NCI-H774 (cell line): ENCODE measurements at regions not wholly inside any gene's neighbourhood (a gene's known extent, or its start where the extent isn't known, plus 50 kb on each side); places are given as distances from the start of the nearest gene placed in this dataset.
"Not testable (repeated sequence)": the region's sequence is repeated elsewhere in the genome, so short reads cannot be mapped to it uniquely, and the experiment has no call there.

ENCODE experiments used
- DNase-seq: peaks from one replicate; lab custom pipeline; 2025; lab: John Stamatoyannopoulos, UW

DNA sequence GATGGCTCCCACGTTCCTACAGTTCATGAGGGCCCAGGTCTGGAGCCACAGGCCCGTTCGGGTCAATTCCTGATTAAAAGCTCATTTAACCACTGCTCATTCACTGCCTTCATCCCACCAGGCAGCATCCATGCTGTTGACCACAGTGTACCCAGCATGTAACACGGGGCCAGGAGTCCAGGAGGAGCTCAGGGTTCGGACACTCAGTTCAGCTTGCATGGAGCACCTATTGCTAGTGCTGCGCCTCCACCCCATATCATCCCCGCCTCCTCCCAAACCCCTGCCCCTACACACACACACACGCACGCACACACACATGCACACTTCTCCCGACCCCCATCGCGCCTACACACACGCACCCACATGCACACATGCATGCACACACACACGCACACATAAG lies 72.9 kb upstream of the SNTG2 start:
- no peak for DNase-seq

DNA sequence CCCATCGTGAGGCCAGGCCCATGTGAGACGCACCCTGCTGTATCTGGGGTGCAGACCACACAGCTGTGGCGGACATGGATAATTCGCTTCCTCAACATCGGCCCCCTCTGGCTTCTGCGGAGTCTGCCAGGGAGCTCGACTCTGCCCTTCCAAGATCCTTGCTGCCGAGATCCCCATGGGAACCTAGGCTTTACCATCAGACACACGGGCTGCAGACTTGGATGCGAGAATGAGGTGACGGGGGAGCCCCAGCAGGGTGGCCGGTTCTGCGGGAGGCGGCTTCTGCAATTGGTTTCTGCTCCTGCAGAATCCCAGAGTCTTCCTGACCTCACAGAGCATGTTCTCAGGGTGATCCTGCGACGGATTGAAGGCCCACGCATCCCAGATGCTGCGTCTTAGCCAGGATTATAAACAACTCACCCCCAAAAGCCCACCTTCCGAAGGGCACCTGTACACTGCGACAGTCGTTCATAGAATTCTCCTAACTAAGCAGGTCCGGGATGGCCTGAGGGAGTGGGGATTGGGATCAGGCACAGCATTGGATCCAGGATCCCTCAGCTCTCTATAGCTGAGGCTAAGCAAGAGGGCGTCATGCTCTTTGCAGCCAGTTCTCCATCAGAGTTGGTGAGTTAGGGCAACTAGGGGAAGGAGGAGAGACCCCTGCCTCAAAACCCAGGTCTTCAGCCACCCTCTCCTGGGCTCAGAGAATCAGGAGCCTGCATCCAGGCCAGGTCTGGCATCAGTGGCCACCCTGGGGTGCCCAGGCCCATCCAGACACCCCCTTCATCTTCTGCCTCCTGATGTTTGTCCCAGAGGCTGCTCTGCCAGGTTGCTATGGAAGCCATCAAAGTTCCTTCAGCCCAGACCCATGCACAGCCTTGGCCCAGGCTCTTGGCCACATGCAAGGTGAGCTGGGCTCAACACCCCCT lies 74.7 kb upstream of the SNTG2 start:
- DNase-seq: no peak

DNA sequence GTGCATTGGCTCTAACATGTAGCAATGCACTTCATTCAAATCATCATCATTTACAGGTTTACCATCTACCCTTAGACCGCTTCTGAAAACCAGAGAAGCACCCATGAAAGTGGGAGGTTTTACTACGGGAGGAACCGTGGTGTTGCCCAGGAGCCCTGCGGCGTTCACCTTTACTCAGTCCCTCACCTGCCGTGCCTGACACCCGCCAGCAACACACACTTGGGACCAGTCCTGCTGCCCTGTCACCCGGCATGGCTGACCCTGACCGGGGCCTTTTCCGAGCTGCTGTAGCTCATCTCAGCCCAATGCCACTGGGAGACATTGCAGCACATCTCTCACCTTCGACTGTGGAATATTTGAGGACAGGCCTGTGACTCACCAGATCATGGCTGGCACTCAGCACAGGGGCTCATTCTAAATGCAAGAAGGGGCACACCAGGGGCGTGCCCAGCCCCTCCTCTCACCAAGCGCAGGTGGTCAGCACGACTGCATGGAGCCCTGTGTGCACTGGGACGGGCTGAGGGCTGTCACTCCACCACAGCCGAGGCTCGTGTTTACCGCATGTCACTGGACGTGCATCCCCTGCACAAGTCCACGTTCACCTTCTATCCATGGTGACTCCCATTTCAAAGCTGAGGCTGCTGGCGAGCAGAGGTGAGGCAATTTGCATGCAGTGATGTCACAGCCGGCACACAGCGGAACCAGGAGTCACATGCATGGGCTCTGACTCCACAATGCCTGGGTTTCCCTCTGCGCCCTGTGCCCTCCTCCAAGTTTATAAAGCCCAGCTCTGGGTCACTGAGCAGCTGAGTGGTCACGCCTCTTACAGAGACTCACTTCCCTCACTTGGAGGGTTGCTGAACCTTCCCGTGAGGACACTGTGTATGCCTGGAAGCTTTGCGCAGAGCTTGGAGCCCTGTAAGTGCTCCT lies 76.7 kb upstream of the SNTG2 start:
- DNase-seq: no peak

GRCh38 chr2:873027-873426 lies 77.6 kb upstream of the SNTG2 start:
- DNase-seq: no peak

DNA sequence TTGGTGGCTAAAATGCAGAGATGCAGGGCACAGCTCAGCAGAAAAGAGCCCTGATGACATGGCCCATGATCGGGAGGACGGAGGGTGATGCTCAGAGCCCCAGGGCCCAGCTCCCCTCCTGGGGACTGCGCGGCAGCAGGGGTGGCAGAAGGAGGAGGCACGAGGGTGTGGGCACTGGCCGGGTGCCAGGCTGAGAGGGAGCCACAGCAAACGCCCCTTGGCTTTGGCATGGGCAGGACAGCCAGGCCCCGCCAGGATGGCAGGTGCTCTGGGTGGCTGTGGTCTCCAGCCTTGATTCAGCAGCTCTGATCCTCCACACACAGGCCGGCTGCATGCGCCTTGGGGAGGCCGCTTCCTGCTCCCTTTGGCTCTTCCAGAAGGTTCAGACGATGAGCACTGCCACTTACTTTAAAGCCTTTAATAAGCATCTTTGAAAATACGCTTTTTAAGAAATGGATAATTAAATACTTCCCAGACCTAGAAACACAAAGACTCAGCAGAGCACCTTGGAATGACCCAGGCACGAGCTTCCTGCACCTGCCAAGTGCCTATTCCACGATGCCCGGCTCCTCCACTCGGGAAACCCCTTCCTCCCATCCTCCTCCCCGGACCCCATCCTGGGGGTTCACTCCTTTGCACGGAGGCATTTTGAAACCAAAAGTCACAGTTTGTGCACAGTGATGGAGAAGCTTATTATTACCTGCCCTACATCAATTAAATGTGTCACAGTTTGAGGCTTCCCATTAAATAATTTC lies 78.5 kb upstream of the SNTG2 start:
- DNase-seq: no peak

DNA sequence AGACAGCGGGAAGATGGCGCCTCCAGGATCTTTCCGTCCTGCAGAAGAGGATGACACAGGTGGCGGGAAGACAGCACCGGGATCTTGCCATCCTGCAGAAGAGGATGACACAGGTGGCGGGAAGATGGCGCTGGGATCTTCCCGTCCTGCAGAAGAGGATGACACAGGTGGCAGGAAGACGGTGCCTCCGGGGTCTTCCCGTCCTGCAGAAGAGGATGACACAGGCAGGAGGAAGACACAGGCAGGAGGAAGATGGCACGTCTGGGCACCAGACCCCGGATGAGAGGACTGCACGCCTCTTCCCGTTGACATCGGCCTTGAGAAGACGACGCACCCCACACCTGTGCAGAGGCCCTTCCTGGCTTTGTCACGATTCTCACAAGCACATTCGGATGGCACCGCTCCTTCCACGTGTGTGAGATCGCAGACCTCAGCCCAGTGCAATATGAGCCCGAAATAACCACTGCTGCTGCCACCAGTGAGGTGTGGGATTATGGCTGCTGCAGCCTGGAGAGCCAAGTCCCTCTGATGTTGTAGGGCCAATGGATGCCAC lies 79.4 kb upstream of the SNTG2 start:
- no peak for DNase-seq

GRCh38 chr2:870426-870825 lies 80.2 kb upstream of the SNTG2 start:
- no peak for DNase-seq

DNA sequence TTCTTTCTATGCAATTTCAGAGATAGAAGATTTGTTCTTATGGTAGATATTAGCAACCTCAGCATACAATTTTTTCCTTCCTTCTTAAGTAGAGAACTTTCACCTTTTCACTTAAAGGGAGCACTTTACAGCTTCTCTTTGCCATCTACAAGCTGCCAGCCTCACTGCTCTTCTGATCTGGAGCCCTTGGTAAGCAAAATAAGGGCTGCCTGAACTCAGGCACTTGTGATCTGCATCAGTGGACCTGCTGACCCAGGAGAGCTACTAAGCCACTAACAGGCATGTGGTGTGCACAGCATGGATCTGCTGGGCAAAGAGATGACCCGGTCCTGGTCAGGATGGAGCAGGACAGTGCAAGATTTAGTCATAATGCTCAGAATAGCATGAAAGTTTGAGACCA lies 80.8 kb upstream of the SNTG2 start:
- no peak for DNase-seq

DNA sequence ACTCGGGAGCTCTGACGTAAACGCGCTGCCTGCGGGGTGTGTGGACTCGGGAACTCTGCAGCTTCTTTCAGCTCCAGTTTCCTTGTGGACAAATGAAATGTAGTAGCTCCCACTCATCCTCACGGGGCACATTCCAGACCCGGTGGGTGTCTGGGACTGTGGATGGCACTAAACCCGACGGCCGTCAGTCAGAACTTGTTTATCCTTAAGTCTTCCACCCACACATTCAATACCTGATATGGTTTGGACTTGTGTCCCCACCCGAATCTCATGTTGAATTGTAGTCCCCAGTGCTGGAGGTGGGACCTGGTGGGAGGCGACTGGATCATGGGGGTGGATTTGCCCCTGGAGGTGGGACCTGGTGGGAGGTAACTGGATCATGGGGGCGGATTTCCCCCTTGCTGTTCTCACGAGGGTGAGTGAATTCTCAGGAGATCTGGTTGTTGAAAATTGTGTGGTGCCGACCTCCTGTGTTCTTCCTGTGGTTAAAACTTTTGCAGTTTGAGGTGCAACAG lies 81.2 kb upstream of the SNTG2 start:
- DNase-seq: no peak

- DNase-seq: not testable (repeated sequence)
These were observed 81.8 kb upstream of the SNTG2 start for GRCh38 chr2:868857-869256.

DNA sequence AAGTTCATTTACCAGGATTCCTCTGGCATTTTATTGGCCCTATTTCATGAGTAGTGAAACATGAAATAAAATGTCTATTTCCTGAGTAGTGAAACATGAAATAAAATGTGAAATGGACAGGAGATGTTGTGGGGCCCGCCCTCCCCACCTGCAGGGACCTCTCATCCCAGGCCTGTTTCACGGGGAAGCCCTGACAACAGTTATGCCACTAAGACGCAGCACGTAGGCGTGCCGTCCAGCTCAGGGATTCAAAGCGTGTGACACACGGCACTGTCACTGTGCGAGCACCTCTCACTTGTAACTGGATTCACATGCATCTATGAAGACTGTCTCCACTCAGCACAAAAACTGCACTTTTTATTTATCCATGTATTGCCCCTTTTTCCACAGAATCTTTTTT lies 83.4 kb upstream of the SNTG2 start:
- DNase-seq: no peak

DNA sequence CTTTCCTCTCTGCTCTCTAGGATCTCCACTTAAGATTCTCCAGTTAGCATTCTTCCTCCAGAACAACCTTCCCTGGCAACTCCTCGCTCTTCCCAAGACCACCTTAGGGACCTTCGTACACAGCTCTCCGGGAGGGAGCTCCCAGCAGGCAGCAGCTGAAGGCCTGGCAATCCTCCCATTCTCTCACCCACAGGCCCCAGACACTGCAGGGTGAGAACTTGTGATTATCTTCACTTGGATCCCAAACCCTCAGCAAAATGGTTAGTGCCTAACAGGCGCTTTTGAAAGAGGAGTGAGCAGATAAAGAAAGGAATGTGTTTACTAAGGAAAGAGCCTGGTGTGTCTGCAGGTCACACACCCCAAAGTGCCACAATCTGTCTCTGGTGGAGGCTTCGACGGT lies 83.8 kb upstream of the SNTG2 start:
- no peak for DNase-seq

DNA sequence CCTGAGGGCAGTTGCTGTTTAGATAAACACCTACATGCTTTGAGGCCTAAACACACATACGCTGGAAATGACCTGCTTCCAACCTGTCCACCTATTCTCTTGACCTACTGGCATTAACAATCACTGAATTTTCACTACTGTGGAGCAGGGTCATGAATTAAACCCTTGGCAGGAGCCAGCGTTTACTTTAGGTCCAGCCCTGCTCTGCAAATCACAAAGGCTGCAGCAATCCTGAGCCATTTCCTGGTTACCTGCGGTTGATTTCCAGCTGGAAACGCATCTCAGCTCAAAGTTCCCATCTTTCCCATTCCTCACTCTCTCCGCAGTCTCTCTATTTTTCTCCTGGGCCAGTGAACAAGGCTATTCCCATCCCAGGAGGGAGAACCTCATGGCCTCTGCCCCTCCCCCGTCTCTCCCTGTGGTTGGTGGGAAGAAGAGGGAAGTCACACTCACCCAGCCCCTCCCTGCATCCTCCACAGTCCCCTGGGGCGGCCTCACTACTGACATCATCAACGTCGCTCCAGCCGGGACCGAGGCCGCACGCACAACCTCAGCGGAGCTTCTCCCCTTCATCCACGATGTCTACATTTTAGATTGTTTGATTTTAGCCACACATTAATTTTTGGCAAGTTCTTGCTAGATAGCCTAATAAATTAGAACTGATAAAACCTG lies 84.5 kb upstream of the SNTG2 start:
- no peak for DNase-seq

DNA sequence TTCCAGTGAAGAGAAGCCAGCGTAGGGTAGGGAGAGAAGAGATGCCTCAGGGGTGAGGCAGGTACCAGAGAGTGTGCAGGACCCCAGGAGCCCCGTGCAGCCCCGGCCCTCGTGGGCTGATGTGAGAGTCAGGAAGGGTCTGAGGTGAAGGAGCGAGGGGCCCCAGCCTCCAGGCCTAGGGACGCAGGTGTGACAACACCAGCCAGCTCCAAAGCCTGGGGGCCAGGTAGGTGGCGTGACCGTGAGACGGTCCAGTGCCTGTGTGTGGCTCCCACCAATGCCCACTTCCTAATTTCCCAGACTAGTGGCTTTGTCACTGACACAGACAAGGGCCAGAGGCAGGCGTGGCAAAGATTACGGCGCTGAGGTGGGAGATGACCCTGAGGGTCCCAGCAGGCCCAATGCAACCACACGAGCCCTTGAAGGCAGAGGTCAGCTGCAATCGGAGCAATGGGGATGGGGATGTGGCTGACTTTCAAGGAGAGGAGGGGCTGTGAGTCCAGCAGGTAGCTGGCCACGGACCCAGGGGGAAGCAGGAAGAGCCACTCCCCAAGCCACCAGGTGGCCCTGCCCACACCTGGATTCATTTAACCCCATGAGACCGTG lies 86.0 kb upstream of the SNTG2 start:
- no peak for DNase-seq

- DNase-seq: no peak
These were observed 86.8 kb upstream of the SNTG2 start for GRCh38 chr2:863732-864450.

DNA sequence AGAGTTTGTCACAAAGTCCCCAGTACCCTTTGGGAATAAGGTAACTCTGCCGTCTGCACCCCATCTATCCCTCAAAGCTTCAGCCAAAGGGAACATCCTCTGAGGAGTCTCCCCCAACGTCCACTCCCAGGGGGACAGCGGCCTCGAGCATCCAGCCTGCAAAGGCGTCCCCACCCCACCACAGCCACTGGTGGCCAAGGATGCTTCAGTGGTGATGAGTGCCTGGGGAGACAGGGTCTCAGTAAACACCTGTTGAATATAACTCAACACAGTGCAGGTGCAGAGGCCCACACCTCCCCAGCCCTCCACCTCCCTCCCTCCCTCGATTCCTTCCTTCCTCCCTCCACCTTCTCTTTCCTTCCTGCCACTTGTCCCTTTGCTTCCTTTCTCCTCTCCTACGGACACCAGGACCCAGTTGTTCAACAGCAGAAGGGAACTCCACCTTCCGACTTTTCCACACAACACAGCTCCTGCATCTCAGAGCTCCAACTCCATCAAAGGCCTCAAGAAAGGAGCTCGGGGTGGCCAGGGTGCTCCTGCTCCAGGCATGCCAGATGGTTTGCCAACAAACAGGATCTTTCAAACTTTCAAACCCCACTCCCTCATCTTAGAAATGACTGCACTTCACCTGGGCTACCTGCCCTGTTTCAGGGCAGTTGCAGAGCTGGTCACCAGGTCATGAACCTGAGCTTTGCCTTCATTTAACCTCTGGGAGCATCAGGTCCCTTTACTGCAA lies 87.8 kb upstream of the SNTG2 start:
- no peak for DNase-seq

DNA sequence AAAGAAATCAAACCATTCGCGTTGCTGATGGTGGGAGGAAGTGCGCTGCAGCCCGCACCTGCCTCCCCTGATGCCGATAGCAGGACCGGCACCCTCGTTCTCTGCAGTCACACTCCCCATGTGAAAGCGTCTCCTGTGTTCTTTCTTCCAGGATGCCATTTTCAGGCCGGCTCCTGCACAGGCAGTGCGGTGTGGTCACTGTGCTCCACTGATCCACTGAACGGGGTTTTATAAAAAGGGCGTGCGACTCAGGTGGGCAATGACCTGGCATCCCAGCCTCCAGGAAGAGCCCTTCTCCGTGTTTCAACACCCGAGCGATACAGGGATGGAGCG lies 88.3 kb upstream of the SNTG2 start:
- no peak for DNase-seq

DNA sequence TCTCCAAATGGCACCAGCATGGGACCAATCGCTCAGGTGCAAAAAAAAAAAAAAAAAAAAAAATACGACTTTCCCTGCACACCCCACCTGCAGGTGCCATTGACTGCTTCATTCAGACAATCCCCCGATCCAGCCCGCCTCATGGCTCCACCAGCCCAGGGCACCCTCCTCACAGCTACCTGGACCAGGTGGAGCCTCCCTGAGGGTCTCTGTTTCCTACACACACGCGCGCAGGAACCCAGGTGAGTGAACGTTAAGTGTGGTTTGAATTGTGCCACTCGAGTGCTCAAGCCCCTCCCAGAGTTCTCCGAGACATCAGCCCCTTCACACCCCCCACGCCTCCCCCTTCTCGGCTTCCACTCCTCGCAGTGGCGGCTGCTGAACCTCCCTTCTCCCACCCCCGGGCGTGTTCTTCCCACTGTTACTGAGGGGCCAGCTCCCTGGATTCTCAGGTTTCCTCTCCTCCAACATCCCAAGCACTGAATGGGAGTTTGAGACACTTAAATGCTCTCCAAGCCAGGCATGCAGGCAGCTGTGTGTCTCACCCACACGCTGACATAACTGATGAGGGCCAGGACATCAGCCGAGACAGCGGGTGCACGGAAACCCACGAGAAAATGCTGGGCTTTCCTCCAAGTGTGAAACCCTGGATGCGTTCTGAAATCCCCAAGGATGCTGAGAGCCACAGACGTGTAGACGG lies 88.8 kb upstream of the SNTG2 start:
- no peak for DNase-seq
